ENCODE measurements at regions not wholly inside any gene's neighbourhood (a gene's known extent, or its start where the extent isn't known, plus 50 kb on each side); places are given as distances from the start of the nearest gene placed in this dataset.
A peak's percentile ranks its signal among the peaks of the same experiment; 100 is the strongest.

- intact Hi-C loops (cut with DNase I): no loop called here
Measured at GRCh38 chr6:102415891-102416290, 1022.4 kb downstream of the GRIK2 start.

DNA sequence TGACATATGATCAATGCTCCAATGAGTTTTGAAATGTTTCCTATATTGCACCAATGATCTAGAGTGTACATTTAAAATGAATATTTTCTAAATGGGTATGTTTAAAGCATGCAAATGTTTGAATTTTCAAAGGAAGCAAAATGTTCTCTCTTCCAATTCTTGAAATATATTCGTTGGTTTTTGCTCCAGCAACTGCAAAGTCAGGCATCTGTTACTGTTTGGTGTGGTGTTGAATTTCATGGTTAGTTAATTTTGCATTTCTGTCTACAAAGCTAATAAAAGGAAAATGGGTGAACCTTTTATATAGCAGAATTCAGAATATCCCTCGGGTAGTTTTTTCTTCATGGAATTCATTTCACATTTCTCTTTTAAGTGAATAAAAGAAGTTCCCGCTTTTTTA, 1018.3 kb downstream of the GRIK2 start:
- intact Hi-C loops (cut with DNase I): no loop called here
- DNase-seq: no peak

More at GRCh38 chr6:102415891-102416290, 1022.4 kb downstream of the GRIK2 start:
- no peak for DNase-seq

GRCh38 chr6:102407886-102408741, 1014.6 kb downstream of the GRIK2 start:
- DNase-seq: no peak

GRCh38 chr6:102405860-102406259, 1012.4 kb downstream of the GRIK2 start:
- intact Hi-C loops (cut with DNase I): no loop called here

More at GRCh38 chr6:102407886-102408741, 1014.6 kb downstream of the GRIK2 start:
- intact Hi-C loops (cut with DNase I): no loop called here

DNA sequence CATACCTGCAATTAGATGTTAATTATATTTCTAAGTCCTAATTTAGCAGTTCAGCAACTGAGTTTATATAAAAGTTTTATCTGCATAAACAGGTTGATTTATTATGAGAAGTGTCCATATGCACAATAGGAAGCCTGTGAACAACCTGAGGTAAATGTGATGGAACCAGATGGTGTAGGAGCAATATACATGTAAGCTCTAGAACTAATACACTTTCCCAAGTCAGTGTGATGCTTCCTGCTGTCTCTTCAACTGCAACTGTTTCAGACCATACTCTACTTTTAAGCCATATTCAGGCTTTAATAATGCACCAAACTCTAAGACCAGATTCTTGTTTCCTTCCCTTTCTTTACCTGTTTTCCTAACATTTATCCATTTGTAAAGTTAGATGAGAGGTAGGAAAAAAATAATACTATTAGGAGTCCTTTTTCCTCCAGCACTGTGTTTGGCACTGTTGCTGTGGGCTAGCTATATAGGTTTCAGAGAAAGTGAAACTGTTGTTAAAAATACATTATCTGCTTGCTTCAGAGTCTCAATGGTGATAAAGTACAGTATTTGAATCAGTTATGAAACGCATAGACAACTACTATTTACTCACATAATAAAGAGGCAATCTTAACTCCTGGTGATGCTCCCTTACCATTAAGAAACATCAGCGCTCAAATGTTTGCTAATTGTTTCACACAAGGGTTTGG, 1009.3 kb downstream of the GRIK2 start:
- DNase-seq: no peak
- intact Hi-C loops (cut with DNase I): no loop called here

More at GRCh38 chr6:102405860-102406259, 1012.4 kb downstream of the GRIK2 start:
- no peak for DNase-seq

- intact Hi-C loops (cut with DNase I): no loop called here
- DNase-seq: no peak
Measured at GRCh38 chr6:102398788-102399390, 1005.4 kb downstream of the GRIK2 start.

GRCh38 chr6:102390541-102390940, 997.0 kb downstream of the GRIK2 start:
- intact Hi-C loops (cut with DNase I): no loop called here
- DNase-seq: peak in 1 of 10 donors; percentile 57

DNA sequence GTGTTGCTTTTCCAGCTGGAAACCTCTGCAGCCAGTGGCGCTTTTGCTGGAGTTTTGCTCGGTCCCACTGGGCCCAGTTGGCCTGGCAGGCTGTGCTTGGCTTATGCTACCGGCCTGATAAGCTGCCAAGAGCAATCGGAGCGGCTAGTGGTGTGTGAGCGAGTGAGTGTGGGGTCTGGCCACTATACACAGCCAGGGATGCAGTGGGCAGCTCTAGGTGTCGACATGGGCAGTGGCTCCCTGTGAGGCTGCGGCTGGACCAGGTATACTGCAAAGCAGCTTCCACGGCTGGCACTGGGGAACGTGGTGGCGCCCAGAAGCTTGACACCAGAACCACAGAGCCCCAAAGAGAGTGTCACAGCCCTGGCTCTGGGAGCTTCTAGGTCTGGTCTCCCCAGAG, 996.5 kb downstream of the GRIK2 start:
- DNase-seq: peak in 4 of 10 donors; percentile 5 to 82 (median 49)
- intact Hi-C loops (cut with DNase I): no loop called here

DNA sequence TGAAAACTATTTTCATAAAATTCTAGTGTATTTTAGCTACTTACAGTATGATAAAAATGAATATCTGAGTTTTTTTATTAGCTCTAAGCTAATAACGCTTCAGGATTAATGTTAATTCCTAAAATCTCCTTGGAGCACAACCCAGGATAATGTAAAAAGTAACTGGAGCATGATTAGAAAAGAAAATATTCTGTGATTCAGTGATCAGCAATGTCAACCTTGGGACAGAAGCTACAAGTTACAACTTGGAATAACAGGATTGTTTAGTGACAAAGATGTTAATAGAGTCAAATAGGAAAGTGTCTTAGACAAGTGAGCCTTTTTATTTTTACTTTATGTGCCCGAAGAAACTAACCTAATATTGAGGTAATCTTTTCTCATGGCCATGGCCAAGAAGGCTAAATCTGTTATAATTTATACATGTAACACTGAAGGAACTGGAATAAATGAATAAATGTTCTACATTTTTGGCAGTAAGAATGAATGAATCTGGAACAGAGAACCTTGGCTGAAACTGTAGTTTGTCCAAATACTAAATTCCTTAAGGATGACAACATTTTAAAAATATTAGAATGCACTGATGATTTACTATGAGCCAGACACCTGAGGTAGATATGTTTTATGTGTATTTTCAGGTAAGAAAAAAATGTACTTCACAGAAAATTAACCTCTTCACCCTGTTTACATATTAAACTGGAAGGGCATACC, 994.0 kb downstream of the GRIK2 start:
- DNase-seq: no peak

GRCh38 chr6:102381203-102381602, 987.7 kb downstream of the GRIK2 start:
- DNase-seq: no peak
- intact Hi-C loops (cut with DNase I): no loop called here

More for the DNA sequence above, 994.0 kb downstream of the GRIK2 start:
- intact Hi-C loops (cut with DNase I): no loop called here

- intact Hi-C loops (cut with DNase I): no loop called here
- peak in 1 of 10 donors; percentile 62 for DNase-seq
Measured at GRCh38 chr6:102356170-102356569, 962.7 kb downstream of the GRIK2 start.

GRCh38 chr6:102355578-102355977, 962.1 kb downstream of the GRIK2 start:
- no peak for DNase-seq
- intact Hi-C loops (cut with DNase I): no loop called here

DNA sequence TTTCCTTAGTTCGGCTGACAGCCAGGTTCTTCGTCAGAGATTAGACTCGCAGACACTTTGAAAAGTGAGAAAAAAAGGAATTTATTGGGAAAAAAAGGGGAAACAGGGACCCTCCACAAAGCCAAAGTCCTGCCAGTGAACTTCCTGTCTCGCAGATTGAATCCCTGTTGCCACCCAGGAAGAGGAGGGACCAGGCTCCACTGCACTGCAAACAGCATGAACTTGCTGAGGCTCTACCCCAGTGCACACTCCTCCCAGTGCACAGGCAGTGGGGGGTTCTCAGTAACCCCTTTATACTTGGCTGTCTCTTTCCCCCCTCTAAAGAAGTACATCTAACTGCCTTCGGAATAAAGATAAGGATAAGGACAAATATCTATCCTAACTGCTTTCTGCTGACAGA, 959.0 kb downstream of the GRIK2 start:
- peak in 1 of 10 donors; percentile 8 for DNase-seq
- intact Hi-C loops (cut with DNase I): no loop called here

DNA sequence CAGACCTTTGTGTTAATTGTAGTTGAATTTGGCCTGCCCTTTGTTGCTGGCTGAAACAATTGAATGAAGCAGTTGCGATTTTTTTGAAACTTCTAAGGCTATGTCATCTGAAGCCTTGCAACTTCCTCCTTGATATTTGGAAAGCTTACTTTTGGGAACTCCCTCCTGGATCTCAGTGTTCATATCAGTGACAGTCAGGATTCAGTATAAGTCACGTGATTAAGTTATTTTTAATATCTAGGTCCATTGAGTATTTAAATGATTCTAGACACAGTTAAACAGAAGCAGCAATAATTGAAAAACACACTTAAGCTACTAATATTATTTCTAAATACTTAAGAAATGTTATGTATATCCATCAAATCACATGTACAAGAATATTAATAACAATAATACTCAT, 951.3 kb downstream of the GRIK2 start:
- intact Hi-C loops (cut with DNase I): no loop called here
- no peak for DNase-seq

- DNase-seq: no peak
- intact Hi-C loops (cut with DNase I): no loop called here
Measured at GRCh38 chr6:102340311-102340710, 946.8 kb downstream of the GRIK2 start.

DNA sequence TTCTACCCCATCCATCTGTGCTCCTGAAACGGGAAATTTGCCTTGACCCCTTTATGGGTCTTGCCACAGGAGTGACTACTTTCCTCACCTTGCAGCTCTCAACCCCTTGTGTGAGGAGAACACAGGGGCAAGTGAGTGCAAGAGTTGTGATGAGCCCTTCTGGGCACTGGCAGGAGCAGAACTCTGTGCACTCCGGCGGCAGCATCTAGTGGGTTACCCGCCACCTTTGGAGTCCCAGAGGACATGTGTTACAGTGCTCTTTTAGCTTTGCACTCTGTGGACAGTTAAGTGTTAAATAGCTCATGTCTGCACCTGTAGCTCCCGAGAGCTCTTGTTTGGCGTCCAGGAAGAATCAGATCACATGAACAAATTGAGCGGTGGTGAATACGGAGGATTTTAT, 940.2 kb downstream of the GRIK2 start:
- intact Hi-C loops (cut with DNase I): no loop called here
- DNase-seq: peak in 1 of 10 donors; percentile 51

- intact Hi-C loops (cut with DNase I): no loop called here
- DNase-seq: peak in 1 of 10 donors; percentile 20
Measured at GRCh38 chr6:102327697-102328225, 934.3 kb downstream of the GRIK2 start.

DNA sequence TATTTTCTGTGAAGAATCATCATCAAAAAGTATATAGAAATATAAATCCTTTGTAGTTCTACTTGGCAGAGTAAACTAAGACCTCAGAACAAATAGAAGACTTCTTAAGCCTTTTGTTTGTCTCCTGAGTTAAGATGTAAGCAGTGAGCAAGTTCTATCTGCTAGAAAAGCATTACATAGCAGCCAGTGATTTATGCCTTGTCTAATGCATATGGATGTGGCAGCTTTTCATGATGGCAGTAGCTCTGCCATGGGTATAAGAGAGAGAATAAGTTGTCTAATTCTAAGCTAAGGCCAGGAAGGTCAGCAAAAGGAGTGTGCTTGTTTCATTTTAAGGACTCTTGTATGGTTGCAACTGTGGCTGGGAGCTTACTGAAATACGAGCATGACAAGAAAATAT, 920.2 kb downstream of the GRIK2 start:
- DNase-seq: no peak
- intact Hi-C loops (cut with DNase I): no loop called here

DNA sequence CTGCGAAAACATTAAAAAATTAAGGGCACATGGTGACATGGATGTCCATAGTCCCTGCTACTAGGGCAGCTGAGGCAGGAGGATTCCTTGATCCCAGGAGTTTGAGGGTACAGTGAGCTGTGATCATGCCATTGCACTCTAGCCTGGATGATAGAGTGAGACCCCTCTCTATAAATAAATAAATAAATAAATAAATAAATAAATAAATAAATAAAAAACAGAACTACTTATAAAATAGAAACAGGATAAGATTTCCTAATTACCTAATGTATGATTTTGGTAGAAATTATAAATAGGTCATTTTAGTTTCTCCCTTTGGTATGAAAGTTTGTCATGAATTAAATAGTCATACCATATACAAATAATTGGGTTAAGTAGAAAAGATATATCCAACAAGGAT, 916.2 kb downstream of the GRIK2 start:
- intact Hi-C loops (cut with DNase I): no loop called here
- no peak for DNase-seq

GRCh38 chr6:102300350-102300749, 906.8 kb downstream of the GRIK2 start:
- DNase-seq: no peak
- intact Hi-C loops (cut with DNase I): no loop called here
